ENCODE measurements at regions not wholly inside any gene's neighbourhood (a gene's known extent, or its start where the extent isn't known, plus 50 kb on each side); places are given as distances from the start of the nearest gene placed in this dataset.
"Not testable (repeated sequence)": the region's sequence is repeated elsewhere in the genome, so short reads cannot be mapped to it uniquely, and the experiment has no call there.

- not testable (repeated sequence) for DNase-seq (ENCODE audit: low read depth, low spot score)
Measured at GRCh38 chr22:25456300-25457043, 108.0 kb upstream of the GRK3 start.

- DNase-seq (ENCODE audit: low read depth, low spot score) = not testable (repeated sequence)
Measured at GRCh38 chr22:25458631-25459030, 105.8 kb upstream of the GRK3 start.

GRCh38 chr22:25460682-25461081, 103.8 kb upstream of the GRK3 start:
- DNase-seq (ENCODE audit: low read depth, low spot score) = not testable (repeated sequence)

- DNase-seq (ENCODE audit: low read depth, low spot score) = no peak
Measured at GRCh38 chr22:25461301-25461700, 103.2 kb upstream of the GRK3 start.

GRCh38 chr22:25462474-25463346, 101.8 kb upstream of the GRK3 start:
- peak; percentile 54 for DNase-seq (ENCODE audit: low read depth, low spot score)

GRCh38 chr22:25463347-25463628, 101.2 kb upstream of the GRK3 start:
- not testable (repeated sequence) for DNase-seq (ENCODE audit: low read depth, low spot score)

- DNase-seq (ENCODE audit: low read depth, low spot score) = not testable (repeated sequence)
Measured at GRCh38 chr22:25464326-25464725, 100.1 kb upstream of the GRK3 start.

- DNase-seq (ENCODE audit: low read depth, low spot score) = no peak
Measured at GRCh38 chr22:25465949-25466348, 98.5 kb upstream of the GRK3 start.

GRCh38 chr22:25472382-25472781, 92.1 kb upstream of the GRK3 start:
- DNase-seq (ENCODE audit: low read depth, low spot score) = no peak

GRCh38 chr22:25475257-25476022, 89.0 kb upstream of the GRK3 start:
- no peak for DNase-seq (ENCODE audit: low read depth, low spot score)

GRCh38 chr22:25477358-25477757, 87.1 kb upstream of the GRK3 start:
- no peak for DNase-seq (ENCODE audit: low read depth, low spot score)

- no peak for DNase-seq (ENCODE audit: low read depth, low spot score)
Measured at GRCh38 chr22:25478111-25478510, 86.4 kb upstream of the GRK3 start.

- no peak for DNase-seq (ENCODE audit: low read depth, low spot score)
Measured at GRCh38 chr22:25478528-25478927, 85.9 kb upstream of the GRK3 start.

GRCh38 chr22:25480868-25481267, 83.6 kb upstream of the GRK3 start:
- DNase-seq (ENCODE audit: low read depth, low spot score) = not testable (repeated sequence)

- DNase-seq (ENCODE audit: low read depth, low spot score) = no peak
Measured at GRCh38 chr22:25482091-25482760, 82.2 kb upstream of the GRK3 start.

- no peak for DNase-seq (ENCODE audit: low read depth, low spot score)
Measured at GRCh38 chr22:25482868-25483639, 81.4 kb upstream of the GRK3 start.

- no peak for DNase-seq (ENCODE audit: low read depth, low spot score)
Measured at GRCh38 chr22:25483931-25484330, 80.5 kb upstream of the GRK3 start.

- no peak for DNase-seq (ENCODE audit: low read depth, low spot score)
Measured at GRCh38 chr22:25484521-25485315, 79.8 kb upstream of the GRK3 start.

- no peak for DNase-seq (ENCODE audit: low read depth, low spot score)
Measured at GRCh38 chr22:25485626-25486545, 78.6 kb upstream of the GRK3 start.
